GM18519 (cell line): ENCODE measurements at regions not wholly inside any gene's neighbourhood (a gene's known extent, or its start where the extent isn't known, plus 50 kb on each side); places are given as distances from the start of the nearest gene placed in this dataset.

Experiments used
- ATAC-seq: cut with Tn5 transposase; IDR thresholded peaks from one replicate; pipeline ENCODE4 v1.9.1; 2021; ENCODE audit warnings: mild to moderate bottlenecking, moderate library complexity; ENCODE audit not compliant: unreplicated experiment, low FRiP score

DNA sequence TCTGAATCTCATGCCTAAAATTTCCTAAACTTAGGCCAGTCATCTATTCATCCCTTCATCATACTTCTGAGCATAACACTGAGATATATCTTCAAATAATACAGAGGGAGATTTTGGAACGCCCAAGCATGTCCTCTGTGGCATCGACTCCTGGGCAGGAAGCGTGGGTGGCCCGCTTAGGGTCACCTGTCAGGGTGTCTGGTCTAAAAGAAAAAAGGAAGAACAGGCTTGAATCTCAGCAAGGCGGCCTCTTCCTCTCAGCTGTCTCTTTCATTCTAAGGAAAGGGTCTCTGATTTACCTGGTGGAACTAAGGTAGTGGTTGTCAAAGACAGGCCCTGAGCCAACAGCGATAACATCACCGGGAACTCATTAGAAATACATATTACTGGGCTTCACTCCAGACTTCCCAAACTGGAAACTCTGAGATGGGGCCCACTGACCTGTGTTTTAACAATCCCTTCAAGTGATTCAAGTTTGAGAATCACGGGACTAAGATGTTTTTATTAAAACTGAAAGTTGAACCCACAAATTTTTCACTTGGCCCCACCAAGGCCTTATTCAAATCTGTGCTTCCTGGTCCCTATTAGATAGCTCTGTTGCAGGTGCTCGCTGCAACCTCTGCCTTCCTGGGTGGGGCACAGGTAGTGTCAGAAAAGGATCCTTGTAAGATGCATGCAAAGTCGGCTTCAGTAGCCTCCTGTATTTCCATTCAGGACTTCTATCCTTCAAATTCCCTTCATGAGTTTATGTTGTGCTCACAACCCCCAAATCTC is 162.3 kb upstream of the CCDC68 start:
- ATAC-seq, result no peak

DNA sequence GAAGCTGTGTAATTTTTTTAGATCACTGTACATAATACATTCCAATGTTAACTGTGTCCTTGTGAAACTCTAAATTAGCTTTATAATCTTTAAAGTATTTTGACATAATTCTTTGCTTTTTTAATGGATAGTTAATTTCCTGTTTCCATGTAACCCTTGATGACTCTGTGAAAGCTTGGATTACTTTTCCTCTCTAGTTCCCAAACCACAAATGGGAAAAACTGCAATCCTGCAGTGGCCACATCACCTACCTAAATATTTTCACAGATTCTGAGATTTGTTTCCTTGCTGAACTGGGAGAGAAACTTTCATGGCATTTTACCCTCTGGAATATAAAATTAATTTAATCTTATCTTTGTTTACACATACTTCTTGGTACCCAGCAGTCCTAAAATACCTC is 161.6 kb upstream of the CCDC68 start:
- ATAC-seq, result no peak

DNA sequence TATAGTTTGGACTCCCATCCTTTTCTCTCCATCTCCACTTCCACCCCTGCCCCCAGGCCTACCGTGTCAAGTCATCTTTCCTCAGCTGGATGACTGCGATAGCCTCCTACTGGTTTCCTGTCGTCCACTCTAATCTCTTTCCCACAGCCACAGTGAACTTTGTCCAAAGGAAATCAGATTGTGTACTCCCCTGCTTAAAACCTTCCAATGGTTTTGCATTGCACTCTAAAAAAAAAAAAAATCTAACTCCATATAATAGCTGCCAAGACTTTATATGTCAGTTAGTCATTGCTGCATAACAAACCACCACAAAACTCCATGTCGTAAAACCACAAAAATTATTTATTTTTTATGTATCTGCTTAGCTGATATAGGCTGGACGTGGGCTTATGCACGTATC is 160.2 kb upstream of the CCDC68 start:
- no peak for ATAC-seq

DNA sequence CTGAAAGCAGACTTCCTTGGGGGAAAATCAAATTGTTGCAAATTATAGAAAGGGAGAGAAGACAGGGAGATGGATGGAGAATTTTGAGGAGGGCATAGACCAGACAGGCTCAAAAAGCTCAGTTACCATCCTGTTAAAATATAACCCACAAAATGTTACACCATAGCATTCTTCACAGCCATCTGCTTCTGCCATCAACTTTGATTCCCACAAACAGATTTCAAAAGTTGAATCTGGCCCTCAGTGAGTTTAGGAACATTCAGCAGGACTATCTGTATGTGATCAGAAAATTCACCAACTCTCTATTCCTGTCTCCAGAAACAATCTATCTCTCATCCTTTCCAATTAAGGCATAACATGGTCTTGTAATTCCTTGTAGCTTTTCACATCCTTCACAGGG is 159.8 kb upstream of the CCDC68 start:
- ATAC-seq, result no peak

DNA sequence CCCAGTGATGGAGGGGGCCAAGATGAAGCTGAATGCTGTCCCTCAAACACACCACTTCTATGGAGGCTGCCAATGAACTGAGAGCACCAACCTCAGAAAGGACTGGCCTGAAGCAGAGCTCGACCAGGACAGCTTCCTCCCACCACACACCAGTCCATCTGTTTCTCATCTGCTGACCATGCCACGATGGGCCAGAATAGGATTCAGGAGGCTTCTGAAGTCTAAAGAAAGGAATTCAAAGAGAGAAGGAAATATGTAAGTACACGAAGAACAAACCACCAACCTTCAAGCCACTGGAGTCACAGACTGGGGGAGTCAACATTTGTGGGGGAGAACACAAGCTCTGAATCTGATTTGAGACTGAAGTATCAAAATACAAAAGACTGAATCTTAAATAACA is 157.6 kb upstream of the CCDC68 start:
- no peak for ATAC-seq

DNA sequence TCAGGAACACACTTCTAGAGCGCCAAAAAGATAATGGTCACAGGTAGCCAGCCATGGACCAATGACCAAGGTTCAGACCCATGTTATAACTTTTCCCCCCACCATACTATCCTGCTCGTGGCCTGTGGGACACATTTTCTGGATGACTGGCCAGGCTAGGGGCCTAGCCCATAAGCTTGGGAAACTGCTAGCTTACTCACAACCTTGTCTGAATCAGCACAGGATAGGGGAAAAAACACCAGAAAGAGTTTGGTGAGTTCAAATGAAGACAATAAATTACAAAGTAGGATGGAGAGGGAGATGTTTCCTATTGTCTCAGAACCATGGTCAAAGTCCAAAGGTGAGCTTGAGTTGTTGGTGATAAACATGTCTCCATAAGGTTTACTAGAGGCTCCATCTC is 156.3 kb upstream of the CCDC68 start:
- no peak for ATAC-seq

DNA sequence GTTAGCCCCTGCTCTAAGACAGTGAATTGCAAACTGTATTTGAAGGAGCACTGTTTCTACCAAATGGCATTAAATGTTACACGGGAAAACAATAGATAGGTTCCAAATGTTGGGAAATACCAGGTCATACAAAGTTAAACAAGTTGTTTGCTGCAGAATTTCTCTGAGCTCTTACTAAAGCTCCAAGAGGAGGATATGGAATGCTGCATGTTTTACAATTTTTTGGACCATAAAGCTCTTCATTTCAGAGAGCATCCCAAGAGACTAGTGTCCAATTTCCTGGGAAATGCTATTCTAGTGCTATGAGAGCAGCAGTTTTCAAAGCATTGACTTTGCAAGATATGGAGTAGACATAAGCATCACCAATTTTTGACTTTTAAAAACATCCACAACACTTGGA is 155.6 kb upstream of the CCDC68 start:
- ATAC-seq, result no peak

DNA sequence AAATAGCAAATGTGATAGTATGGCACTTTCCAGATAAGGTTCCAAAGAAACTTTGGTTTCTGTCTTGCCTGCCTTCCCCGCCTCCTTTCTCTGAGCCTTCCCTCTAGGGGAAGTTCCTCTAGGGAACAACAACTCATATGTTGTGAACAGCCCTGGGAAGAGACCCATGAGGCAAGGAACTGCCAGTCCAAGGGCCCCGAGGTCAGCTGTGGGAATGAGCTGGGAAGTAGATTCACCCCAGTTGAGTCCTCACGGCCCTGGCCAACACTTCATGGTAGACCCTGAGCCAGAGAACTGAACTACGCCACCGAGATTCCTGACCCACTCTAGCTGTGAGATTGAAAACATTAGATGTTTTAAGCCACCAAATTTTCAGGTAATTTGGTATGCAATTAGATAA is 154.5 kb upstream of the CCDC68 start:
- ATAC-seq, result no peak

DNA sequence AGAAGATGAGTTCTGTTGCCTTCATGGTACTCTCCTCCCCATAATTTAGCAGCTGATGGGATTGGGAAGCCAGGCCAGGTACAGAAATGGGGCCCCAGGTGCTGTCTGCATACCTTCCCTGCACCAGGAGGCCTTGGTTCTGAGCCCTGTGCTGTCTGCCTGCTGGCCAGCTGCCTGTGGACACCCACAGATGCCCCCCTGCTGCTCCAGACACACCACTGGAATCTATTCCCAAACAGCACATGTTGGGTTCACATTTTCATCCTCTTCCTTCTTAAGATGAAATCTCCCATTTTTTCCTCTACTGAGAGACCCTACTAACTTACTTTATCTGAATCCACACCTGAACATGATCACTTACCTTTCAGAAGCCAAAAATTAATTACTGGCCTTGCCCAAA is 152.0 kb upstream of the CCDC68 start:
- no peak for ATAC-seq

DNA sequence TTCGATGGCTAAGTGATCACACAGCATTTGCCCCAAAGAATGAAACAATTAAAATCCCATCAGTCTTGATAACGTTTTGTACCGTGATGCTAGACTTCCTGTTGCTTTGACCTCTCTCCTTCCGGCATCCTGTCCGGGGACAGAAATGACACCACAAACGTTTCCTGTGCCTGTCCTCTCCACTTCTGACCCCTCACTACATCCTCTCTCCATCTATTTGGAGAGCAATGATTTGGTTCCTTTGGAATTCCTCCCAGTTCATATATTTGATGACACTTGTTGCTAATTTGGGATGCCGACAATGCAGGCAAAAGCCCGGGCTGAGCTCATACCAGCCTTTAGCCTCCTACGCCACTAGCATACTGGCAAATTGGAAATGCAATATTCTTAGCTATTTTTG is 151.2 kb upstream of the CCDC68 start:
- ATAC-seq, result no peak

DNA sequence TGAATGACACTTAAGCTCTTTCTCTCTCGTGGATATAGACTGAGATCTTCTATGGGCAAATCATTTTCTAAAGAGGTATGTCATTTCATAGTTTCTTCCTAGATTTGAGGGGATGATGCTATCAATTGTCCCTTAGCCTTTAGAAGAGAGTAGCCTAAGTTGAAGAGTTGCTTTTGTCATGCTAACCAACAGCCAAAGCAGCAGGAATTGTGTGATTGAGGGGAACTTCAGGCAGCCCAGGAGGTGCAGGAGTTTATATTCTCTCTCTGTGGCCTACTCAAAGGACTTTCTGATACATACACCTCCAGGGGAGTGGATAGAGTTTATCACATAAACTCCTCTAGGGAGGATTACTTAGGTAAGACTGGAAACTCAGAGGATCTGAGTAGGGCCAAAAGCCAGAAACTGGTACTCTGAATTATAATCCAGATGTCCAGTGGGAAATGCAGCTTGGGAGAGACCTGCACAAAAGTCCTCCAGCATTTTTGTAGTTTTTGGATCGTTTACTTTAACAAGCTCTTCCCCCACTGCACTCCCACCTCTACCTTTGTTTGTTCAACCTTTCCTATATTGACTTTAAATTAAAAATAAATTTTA is 150.7 kb upstream of the CCDC68 start:
- ATAC-seq, result no peak

DNA sequence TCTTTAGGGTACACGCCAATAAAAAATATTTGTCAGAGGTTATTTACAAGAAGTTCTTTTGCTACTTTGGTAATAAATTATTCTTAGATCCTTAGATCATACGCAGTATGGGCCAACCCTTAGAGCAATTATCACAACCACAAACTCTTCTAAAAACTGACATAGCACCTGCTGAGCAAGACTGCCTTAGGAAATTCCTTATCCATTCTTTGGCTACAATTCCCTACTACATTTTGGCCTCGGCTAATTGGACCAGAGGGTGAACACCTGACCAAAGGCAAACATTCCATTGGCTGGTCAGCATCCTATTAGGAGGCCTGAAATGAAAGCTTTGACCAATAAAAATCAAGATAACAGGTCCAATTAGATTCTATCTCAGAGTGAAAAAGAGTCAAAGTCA is 147.6 kb upstream of the CCDC68 start:
- no peak for ATAC-seq

DNA sequence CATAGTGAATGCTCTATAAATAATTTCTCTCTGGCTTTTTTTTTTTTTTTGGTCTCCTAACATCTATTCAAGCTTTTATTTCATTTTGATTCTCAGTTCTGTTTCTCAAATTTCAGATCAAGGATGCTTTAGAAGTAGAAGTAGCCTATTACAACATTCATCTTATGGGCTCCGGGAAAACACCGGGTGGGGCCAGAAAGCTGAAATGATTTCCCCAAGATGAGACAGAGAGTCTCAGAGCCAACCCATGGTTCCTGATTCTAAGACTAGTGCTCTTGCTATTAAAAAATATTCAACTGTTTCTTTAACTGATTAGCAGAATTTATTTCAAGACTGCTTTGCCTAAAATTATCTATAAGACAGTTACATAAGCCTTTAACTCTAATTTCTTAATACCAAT is 147.2 kb upstream of the CCDC68 start:
- no peak for ATAC-seq

DNA sequence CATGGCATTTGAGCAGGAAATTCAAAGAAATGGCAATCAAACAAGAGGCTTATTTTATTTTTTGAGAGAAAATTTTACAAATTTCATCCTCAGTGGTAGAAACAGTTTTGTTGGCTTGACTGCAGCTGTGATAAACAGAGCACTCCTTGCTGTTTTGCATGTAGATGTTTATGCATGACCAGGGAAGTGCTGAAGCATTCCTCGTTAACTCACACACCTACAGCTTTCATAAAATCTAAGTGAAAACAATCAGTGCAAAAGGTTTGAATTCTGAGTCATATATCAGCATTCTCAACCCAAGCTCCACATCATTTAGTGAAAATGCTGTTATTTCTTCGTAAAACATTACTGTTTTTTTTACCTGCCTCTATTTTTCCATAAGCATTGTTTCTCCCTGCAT is 146.6 kb upstream of the CCDC68 start:
- no peak for ATAC-seq

DNA sequence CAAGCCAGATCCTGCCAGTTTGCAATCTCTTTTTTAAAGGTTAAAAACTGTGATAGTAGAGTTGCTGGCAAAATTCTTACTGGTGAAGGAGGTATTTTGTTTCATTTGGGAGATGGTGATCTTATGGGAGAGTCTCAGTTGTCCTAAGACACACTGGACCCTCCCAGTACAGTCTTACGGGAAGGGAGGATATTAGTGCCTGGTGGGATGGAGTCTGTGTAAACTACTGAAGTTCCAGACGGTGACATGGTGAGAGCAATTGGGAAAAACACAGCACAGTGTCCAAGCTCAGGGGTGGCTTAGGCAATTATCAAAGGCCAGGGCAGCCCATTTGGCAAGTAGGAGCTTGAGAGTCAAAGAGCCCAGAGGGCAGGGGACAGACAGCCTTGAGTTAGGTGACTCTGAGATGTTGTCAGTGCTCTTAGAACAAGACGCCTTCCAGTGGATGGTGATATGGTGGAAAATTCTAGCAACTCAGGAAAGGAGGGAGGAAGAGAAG is 143.7 kb upstream of the CCDC68 start:
- ATAC-seq, result no peak

DNA sequence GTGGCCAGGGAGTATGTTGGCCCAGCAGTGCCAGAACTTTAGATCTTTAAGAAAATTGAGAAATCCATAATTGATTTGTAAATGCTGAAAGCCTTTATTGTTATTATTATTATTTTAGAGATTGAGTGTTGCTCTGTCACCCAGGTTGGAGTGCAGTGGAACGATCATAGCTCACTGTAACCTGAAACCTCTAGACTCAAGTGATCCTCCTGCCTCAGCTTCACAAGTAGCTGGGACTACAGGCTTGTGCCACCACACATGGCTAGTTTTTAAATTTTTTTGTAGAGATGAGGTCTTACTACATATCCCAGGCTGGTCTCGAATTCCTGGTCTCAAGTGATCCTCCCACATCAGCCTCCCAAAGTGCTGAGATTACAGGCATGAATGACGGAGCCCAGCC is 143.2 kb upstream of the CCDC68 start:
- no peak for ATAC-seq

DNA sequence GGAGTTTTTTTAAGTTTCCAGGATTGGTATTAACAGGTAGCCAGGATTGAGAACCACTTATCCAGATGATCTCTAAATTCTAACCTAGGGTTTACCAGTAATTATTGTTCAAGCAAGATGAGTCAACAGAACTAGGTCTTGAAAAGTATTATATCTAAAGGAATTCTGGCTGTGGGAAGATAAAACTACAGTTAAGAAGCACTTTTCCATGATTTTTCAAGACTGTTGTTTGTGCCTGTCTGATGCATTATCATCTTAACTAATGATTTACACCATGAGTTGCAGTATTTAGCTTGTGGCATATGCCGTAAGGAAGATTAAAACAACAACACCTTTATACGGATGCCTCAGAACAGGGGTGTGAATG is 142.2 kb upstream of the CCDC68 start:
- no peak for ATAC-seq

DNA sequence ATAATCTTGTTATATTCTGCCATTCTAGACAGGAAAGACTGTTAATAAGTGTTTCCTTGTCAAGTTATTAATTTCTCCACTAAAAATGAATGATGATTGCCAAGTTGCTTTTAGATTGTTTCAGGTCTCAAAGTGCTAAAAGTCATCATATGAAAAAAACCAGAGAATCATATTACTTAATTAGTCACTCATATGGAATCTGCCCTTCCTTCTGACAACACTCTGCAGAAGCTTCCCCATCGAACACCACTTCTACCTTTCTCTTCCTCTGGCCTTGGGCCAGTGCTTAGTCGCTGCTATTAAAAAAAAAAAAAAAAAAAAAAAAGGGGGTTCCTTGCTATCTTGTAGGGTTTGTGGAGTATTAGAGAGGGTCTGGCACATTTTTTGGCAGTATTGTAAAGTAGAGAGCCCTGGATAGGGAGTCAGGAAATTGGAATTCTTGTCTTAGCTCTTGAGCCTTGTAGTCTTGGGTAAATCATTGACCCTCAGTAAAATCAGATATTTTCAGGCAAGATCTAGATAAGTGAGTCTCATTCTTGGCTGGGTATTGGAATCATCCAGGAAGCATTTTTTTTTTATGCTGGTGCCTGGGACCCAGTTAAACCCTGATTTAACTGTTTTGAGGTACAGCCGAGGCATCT is 141.7 kb upstream of the CCDC68 start:
- ATAC-seq, result no peak

DNA sequence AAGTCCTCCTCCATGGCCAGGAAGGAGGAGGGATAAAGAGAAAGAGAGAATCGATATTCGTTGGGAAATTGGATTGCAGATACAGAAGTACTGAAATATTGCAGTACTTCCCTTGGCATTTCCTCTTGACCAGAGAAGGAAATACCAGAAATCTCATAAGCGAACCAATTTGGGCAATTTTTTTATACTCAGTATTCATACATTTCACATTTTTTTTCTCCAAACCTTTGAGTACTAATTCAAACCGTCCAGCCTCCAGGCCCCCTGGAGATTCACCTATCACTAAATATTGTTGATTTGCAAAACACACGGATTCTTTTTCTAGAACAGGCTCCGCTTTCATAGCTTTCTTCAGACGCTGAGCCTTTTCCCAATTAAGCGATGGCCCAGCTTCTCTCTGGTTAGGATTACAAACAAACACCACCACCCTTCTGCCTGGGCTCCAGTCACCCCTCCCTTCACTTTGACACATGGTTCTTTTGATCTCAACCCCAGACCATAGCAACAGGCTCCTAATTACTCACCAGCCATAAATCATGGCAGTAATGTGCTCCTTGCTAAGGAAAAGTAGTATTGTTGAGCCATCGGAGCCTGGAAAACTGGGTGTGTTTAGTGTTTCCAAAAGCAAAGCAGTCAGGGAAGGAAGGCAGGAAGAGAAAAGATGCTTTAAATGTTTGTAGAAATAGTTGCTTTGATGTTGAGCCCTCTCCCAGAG is 138.4 kb upstream of the CCDC68 start:
- ATAC-seq, result no peak

DNA sequence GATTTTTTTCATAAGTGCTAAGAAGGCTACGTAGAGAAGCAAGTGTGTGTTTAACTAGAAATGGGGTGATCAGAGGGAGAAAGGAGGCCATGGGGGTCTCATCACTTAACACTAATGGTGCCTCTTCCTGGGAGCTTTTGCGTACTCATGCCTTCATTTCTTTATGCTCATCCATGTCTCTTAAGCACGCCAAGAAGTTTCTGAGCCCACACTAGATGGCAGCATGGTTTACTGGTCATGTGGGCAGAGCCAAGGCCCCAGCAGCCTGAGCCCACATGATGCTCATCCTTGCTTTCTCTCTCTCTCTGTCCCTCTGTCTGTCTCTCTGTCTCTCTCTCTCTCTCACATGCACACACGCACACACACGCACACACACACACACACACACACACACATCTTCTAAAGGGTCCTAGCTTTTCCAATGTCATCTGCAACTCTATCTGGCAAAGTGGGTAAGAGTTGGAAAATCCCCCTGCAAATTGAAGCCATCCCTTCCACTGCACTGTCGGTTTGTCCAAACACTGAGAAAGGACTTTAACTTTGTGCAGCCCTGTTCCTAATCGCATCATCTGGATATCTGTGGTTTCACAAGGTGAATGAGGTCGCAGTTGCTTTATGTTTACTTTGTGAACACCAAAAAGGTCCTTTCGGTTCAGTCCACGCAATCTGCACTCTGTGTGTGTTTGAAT is 137.1 kb upstream of the CCDC68 start:
- peak; percentile 67 for ATAC-seq

DNA sequence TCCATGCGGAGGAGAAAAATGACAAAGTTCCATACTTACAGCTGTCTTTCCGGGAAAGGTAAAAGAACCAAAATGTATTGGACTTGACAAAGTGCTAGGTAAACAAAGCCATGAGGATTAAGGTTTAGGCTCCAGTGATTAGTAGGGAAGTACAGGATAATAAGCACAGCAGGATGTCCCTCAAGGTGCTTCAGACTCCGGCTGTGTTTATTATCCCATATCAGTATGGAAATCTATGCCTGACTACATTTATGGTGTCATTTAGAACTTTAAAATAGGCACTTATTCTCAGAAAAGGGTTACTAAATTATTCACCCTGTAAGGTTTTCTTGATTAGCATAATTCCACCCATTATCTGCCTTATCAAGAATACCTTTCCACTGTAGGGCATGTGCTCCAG is 136.3 kb upstream of the CCDC68 start:
- ATAC-seq, result no peak
